WTC11 (cell line): ENCODE measurements at regions not wholly inside any gene's neighbourhood (a gene's known extent, or its start where the extent isn't known, plus 50 kb on each side); places are given as distances from the start of the nearest gene placed in this dataset.

ENCODE experiments used
- ATAC-seq: fragments of 200-7000 bp; cut with Tn5 transposase; 2 replicates; pipeline ENCODE4 v1.10.0; 2021; ENCODE audit warnings: mild to moderate bottlenecking, moderate library complexity
- CTCF ChIA-PET: fragments of 300-600 bp; sonication (Branson Sonifier 250); formaldehyde crosslinking; loops from one replicate; lab custom pipeline; 2021; ENCODE audit warnings: antibody characterized with exemption; lab: Charles Lee
- POLR2A ChIA-PET: fragments of 350-600 bp; sonication (Branson Sonifier 250); formaldehyde crosslinking; loops from one replicate; lab custom pipeline; 2021; ENCODE audit warnings: antibody characterized with exemption; lab: Charles Lee
- DNase-seq: peaks from one replicate; pipeline ENCODE4 v3.0.0; 2021; ENCODE audit warnings: low spot score
- H3K27ac Mint-ChIP-seq: 2 replicates; pipeline ENCODE4 v1.8.0; 2021; ENCODE audit warnings: mixed read lengths
- H3K27me3 Mint-ChIP-seq: 2 replicates; pipeline ENCODE4 v1.8.0; 2021; ENCODE audit warnings: low read depth, mild to moderate bottlenecking, moderate library complexity, mixed read lengths
- H3K36me3 Mint-ChIP-seq: 2 replicates; pipeline ENCODE4 v1.8.0; 2021; ENCODE audit warnings: mixed read lengths
- H3K4me1 Mint-ChIP-seq: 2 replicates; pipeline ENCODE4 v1.8.0; 2022; ENCODE audit warnings: mixed read lengths
- H3K4me3 Mint-ChIP-seq: 2 replicates; pipeline ENCODE4 v1.8.0; 2021; ENCODE audit warnings: mild to moderate bottlenecking, moderate library complexity, mixed read lengths
- H3K9me3 Mint-ChIP-seq: 2 replicates; pipeline ENCODE4 v1.8.0; 2021; ENCODE audit warnings: mixed read lengths
- ELF4 ChIP-seq: sonication (generic); formaldehyde crosslinking; IDR thresholded peaks from 2 replicates; pipeline ENCODE4 v1.8.1; 2022; ENCODE audit warnings: low read depth, mild to moderate bottlenecking, moderate library complexity, missing genetic modification reagents
- EMX1 ChIP-seq: fragments of 250-450 bp; sonication (Bioruptor Pico); IDR thresholded peaks from 2 replicates; pipeline ENCODE4 v1.8.0; 2021; ENCODE audit warnings: mild to moderate bottlenecking
- ESRRA ChIP-seq: sonication (generic); formaldehyde crosslinking; IDR thresholded peaks from 2 replicates; pipeline ENCODE4 v1.8.1; 2022; ENCODE audit warnings: mild to moderate bottlenecking, missing genetic modification reagents, borderline replicate concordance
- ETV6 ChIP-seq: sonication (generic); formaldehyde crosslinking; IDR thresholded peaks from 2 replicates; pipeline ENCODE4 v1.8.1; 2022; ENCODE audit warnings: mild to moderate bottlenecking, missing genetic modification reagents
- FOXJ3 ChIP-seq: sonication (generic); formaldehyde crosslinking; IDR thresholded peaks from 2 replicates; pipeline ENCODE4 v1.9.0; 2021; ENCODE audit warnings: missing genetic modification reagents, mild to moderate bottlenecking, borderline replicate concordance
- IRF2 ChIP-seq: sonication (generic); formaldehyde crosslinking; IDR thresholded peaks from 2 replicates; pipeline ENCODE4 v1.8.0; 2022; ENCODE audit warnings: low read depth, missing genetic modification reagents, borderline replicate concordance
- NFE2L1 ChIP-seq: sonication (generic); formaldehyde crosslinking; IDR thresholded peaks from 2 replicates; pipeline ENCODE4 v1.8.1; 2023; ENCODE audit warnings: missing genetic modification reagents
- RORB ChIP-seq: fragments of 250-450 bp; sonication (Bioruptor Pico); IDR thresholded peaks from 2 replicates; pipeline ENCODE4 v1.9.0; 2021; ENCODE audit warnings: mild to moderate bottlenecking
- ZNF121 ChIP-seq: sonication (generic); formaldehyde crosslinking; IDR thresholded peaks from 2 replicates; pipeline ENCODE4 v1.8.0; 2023; ENCODE audit warnings: missing genetic modification reagents
- ZNF416 ChIP-seq: fragments of 250-450 bp; sonication (Bioruptor Pico); IDR thresholded peaks from 2 replicates; pipeline ENCODE4 v1.9.0; 2021; ENCODE audit warnings: mild to moderate bottlenecking, inconsistent platforms
- TF ChIP-seq, protein P1 (sequence below): sonication (generic); formaldehyde crosslinking; IDR thresholded peaks from 2 replicates; pipeline ENCODE4 v1.8.0; 2023; ENCODE audit warnings: mild to moderate bottlenecking, missing genetic modification reagents
- TF ChIP-seq, protein P2 (sequence below): sonication (generic); formaldehyde crosslinking; IDR thresholded peaks from 2 replicates; pipeline ENCODE4 v1.8.1; 2023; ENCODE audit warnings: mild to moderate bottlenecking, moderate library complexity, missing genetic modification reagents
- TF ChIP-seq, protein P3 (sequence below): sonication (generic); formaldehyde crosslinking; IDR thresholded peaks from 2 replicates; pipeline ENCODE4 v1.8.1; 2023; ENCODE audit warnings: mild to moderate bottlenecking, missing genetic modification reagents
- TF ChIP-seq, protein P4 (sequence below): sonication (generic); formaldehyde crosslinking; IDR thresholded peaks from 2 replicates; pipeline ENCODE4 v1.8.1; 2023; ENCODE audit warnings: mild to moderate bottlenecking, missing genetic modification reagents
- TF ChIP-seq, protein P5 (sequence below): sonication (generic); formaldehyde crosslinking; IDR thresholded peaks from 2 replicates; pipeline ENCODE4 v1.8.1; 2022; ENCODE audit warnings: low read depth, missing genetic modification reagents, borderline replicate concordance
- TF ChIP-seq, protein P6 (sequence below): fragments of 250-450 bp; sonication (Bioruptor Pico); IDR thresholded peaks from 2 replicates; pipeline ENCODE4 v1.9.0; 2021; ENCODE audit warnings: mild to moderate bottlenecking, borderline replicate concordance
- TF ChIP-seq, protein P7 (sequence below): fragments of 250-450 bp; sonication (Bioruptor Pico); IDR thresholded peaks from 2 replicates; pipeline ENCODE4 v1.9.0; 2021; ENCODE audit warnings: mild to moderate bottlenecking
- TF ChIP-seq, protein P8 (sequence below): fragments of 200-600 bp; IDR thresholded peaks from 2 replicates; pipeline ENCODE4 v1.8.0; 2022; ENCODE audit warnings: antibody characterized with exemption
- TF ChIP-seq, protein P9 (sequence below): sonication (generic); formaldehyde crosslinking; IDR thresholded peaks from 2 replicates; pipeline ENCODE4 v1.8.0; 2023; ENCODE audit warnings: missing genetic modification reagents

DNA sequence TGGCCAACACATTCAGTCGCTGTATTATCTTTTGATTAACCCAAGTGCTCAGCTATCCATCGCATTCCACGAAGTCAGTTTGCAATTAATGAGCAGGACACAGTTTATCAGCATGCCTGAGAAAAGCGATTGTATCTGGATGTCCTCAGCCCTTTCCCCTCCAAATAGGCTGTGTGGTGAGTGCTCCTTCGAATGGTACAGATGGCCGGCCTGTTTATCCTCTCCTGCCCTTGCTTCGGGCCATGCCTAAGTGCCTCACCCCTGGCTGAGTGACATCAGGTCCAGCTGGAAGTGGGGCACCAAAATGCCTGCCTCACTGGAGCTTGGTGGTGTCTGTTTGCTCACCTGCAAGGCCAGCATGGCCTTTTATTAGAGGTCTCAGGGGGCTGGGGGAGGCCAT, 317.3 kb downstream of the GADD45G start:
- Mint-ChIP-seq H3K27ac (no peak overlapping the region), H3K27me3 (no peaks in the 10 kb centered on the region), H3K4me1 (peaks cover 26% of the 10 kb centered on the region), H3K9me3 (no peaks in the 10 kb centered on the region), H3K4me3 (no peak overlapping the region), H3K36me3 (no peaks in the 10 kb centered on the region)
- ATAC-seq (no peak), DNase-seq (no peak)
- TF ChIP-seq ESRRA (CRISPR knock-in tag) (no peak), NFE2L1 (no peak), EMX1 (CRISPR knock-in tag) (no peak), ETV6 (no peak), RORB (no peak), ZNF416 (CRISPR knock-in tag) (no peak), FOXJ3 (CRISPR knock-in tag) (no peak), IRF2 (CRISPR knock-in tag) (no peak), ELF4 (CRISPR knock-in tag) (no peak), ZNF121 (CRISPR knock-in tag) (no peak)
- TF ChIP-seq, protein P1, sequence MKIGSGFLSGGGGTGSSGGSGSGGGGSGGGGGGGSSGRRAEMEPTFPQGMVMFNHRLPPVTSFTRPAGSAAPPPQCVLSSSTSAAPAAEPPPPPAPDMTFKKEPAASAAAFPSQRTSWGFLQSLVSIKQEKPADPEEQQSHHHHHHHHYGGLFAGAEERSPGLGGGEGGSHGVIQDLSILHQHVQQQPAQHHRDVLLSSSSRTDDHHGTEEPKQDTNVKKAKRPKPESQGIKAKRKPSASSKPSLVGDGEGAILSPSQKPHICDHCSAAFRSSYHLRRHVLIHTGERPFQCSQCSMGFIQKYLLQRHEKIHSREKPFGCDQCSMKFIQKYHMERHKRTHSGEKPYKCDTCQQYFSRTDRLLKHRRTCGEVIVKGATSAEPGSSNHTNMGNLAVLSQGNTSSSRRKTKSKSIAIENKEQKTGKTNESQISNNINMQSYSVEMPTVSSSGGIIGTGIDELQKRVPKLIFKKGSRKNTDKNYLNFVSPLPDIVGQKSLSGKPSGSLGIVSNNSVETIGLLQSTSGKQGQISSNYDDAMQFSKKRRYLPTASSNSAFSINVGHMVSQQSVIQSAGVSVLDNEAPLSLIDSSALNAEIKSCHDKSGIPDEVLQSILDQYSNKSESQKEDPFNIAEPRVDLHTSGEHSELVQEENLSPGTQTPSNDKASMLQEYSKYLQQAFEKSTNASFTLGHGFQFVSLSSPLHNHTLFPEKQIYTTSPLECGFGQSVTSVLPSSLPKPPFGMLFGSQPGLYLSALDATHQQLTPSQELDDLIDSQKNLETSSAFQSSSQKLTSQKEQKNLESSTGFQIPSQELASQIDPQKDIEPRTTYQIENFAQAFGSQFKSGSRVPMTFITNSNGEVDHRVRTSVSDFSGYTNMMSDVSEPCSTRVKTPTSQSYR (CRISPR knock-in tag) = no peak
- TF ChIP-seq, protein P2, sequence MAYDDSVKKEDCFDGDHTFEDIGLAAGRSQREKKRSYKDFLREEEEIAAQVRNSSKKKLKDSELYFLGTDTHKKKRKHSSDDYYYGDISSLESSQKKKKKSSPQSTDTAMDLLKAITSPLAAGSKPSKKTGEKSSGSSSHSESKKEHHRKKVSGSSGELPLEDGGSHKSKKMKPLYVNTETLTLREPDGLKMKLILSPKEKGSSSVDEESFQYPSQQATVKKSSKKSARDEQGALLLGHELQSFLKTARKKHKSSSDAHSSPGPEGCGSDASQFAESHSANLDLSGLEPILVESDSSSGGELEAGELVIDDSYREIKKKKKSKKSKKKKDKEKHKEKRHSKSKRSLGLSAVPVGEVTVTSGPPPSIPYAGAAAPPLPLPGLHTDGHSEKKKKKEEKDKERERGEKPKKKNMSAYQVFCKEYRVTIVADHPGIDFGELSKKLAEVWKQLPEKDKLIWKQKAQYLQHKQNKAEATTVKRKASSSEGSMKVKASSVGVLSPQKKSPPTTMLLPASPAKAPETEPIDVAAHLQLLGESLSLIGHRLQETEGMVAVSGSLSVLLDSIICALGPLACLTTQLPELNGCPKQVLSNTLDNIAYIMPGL (CRISPR knock-in tag) = no peak
- TF ChIP-seq, protein P3, sequence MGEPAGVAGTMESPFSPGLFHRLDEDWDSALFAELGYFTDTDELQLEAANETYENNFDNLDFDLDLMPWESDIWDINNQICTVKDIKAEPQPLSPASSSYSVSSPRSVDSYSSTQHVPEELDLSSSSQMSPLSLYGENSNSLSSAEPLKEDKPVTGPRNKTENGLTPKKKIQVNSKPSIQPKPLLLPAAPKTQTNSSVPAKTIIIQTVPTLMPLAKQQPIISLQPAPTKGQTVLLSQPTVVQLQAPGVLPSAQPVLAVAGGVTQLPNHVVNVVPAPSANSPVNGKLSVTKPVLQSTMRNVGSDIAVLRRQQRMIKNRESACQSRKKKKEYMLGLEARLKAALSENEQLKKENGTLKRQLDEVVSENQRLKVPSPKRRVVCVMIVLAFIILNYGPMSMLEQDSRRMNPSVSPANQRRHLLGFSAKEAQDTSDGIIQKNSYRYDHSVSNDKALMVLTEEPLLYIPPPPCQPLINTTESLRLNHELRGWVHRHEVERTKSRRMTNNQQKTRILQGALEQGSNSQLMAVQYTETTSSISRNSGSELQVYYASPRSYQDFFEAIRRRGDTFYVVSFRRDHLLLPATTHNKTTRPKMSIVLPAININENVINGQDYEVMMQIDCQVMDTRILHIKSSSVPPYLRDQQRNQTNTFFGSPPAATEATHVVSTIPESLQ (CRISPR knock-in tag) = no peak
- TF ChIP-seq, protein P4, sequence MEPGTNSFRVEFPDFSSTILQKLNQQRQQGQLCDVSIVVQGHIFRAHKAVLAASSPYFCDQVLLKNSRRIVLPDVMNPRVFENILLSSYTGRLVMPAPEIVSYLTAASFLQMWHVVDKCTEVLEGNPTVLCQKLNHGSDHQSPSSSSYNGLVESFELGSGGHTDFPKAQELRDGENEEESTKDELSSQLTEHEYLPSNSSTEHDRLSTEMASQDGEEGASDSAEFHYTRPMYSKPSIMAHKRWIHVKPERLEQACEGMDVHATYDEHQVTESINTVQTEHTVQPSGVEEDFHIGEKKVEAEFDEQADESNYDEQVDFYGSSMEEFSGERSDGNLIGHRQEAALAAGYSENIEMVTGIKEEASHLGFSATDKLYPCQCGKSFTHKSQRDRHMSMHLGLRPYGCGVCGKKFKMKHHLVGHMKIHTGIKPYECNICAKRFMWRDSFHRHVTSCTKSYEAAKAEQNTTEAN (CRISPR knock-in tag) = no peak
- TF ChIP-seq, protein P5, sequence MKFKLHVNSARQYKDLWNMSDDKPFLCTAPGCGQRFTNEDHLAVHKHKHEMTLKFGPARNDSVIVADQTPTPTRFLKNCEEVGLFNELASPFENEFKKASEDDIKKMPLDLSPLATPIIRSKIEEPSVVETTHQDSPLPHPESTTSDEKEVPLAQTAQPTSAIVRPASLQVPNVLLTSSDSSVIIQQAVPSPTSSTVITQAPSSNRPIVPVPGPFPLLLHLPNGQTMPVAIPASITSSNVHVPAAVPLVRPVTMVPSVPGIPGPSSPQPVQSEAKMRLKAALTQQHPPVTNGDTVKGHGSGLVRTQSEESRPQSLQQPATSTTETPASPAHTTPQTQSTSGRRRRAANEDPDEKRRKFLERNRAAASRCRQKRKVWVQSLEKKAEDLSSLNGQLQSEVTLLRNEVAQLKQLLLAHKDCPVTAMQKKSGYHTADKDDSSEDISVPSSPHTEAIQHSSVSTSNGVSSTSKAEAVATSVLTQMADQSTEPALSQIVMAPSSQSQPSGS (CRISPR knock-in tag) = no peak
- TF ChIP-seq, protein P6, sequence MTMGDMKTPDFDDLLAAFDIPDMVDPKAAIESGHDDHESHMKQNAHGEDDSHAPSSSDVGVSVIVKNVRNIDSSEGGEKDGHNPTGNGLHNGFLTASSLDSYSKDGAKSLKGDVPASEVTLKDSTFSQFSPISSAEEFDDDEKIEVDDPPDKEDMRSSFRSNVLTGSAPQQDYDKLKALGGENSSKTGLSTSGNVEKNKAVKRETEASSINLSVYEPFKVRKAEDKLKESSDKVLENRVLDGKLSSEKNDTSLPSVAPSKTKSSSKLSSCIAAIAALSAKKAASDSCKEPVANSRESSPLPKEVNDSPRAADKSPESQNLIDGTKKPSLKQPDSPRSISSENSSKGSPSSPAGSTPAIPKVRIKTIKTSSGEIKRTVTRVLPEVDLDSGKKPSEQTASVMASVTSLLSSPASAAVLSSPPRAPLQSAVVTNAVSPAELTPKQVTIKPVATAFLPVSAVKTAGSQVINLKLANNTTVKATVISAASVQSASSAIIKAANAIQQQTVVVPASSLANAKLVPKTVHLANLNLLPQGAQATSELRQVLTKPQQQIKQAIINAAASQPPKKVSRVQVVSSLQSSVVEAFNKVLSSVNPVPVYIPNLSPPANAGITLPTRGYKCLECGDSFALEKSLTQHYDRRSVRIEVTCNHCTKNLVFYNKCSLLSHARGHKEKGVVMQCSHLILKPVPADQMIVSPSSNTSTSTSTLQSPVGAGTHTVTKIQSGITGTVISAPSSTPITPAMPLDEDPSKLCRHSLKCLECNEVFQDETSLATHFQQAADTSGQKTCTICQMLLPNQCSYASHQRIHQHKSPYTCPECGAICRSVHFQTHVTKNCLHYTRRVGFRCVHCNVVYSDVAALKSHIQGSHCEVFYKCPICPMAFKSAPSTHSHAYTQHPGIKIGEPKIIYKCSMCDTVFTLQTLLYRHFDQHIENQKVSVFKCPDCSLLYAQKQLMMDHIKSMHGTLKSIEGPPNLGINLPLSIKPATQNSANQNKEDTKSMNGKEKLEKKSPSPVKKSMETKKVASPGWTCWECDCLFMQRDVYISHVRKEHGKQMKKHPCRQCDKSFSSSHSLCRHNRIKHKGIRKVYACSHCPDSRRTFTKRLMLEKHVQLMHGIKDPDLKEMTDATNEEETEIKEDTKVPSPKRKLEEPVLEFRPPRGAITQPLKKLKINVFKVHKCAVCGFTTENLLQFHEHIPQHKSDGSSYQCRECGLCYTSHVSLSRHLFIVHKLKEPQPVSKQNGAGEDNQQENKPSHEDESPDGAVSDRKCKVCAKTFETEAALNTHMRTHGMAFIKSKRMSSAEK = no peak
- TF ChIP-seq, protein P7, sequence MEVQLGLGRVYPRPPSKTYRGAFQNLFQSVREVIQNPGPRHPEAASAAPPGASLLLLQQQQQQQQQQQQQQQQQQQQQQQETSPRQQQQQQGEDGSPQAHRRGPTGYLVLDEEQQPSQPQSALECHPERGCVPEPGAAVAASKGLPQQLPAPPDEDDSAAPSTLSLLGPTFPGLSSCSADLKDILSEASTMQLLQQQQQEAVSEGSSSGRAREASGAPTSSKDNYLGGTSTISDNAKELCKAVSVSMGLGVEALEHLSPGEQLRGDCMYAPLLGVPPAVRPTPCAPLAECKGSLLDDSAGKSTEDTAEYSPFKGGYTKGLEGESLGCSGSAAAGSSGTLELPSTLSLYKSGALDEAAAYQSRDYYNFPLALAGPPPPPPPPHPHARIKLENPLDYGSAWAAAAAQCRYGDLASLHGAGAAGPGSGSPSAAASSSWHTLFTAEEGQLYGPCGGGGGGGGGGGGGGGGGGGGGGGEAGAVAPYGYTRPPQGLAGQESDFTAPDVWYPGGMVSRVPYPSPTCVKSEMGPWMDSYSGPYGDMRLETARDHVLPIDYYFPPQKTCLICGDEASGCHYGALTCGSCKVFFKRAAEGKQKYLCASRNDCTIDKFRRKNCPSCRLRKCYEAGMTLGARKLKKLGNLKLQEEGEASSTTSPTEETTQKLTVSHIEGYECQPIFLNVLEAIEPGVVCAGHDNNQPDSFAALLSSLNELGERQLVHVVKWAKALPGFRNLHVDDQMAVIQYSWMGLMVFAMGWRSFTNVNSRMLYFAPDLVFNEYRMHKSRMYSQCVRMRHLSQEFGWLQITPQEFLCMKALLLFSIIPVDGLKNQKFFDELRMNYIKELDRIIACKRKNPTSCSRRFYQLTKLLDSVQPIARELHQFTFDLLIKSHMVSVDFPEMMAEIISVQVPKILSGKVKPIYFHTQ (CRISPR knock-in tag) = no peak
- TF ChIP-seq, protein P8, sequence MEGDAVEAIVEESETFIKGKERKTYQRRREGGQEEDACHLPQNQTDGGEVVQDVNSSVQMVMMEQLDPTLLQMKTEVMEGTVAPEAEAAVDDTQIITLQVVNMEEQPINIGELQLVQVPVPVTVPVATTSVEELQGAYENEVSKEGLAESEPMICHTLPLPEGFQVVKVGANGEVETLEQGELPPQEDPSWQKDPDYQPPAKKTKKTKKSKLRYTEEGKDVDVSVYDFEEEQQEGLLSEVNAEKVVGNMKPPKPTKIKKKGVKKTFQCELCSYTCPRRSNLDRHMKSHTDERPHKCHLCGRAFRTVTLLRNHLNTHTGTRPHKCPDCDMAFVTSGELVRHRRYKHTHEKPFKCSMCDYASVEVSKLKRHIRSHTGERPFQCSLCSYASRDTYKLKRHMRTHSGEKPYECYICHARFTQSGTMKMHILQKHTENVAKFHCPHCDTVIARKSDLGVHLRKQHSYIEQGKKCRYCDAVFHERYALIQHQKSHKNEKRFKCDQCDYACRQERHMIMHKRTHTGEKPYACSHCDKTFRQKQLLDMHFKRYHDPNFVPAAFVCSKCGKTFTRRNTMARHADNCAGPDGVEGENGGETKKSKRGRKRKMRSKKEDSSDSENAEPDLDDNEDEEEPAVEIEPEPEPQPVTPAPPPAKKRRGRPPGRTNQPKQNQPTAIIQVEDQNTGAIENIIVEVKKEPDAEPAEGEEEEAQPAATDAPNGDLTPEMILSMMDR = no peak
- TF ChIP-seq, protein P9, sequence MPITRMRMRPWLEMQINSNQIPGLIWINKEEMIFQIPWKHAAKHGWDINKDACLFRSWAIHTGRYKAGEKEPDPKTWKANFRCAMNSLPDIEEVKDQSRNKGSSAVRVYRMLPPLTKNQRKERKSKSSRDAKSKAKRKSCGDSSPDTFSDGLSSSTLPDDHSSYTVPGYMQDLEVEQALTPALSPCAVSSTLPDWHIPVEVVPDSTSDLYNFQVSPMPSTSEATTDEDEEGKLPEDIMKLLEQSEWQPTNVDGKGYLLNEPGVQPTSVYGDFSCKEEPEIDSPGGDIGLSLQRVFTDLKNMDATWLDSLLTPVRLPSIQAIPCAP = no peak
- POLR2A ChIA-PET = no interaction called here
- CTCF ChIA-PET = interaction anchor here (1.0 kb wide), 1 partner anchor 329 kb away, joined by 3 read pairs; no protein-coding TSS in a partner anchor
